ENCODE measurements at regions not wholly inside any gene's neighbourhood (a gene's known extent, or its start where the extent isn't known, plus 50 kb on each side); places are given as distances from the start of the nearest gene placed in this dataset.
"Not testable (repeated sequence)": the region's sequence is repeated elsewhere in the genome, so short reads cannot be mapped to it uniquely, and the experiment has no call there.

GRCh38 chr4:151511548-151511947, 102.6 kb downstream of the FHIP1A start:
- H3K27me3 ChIP-seq (ENCODE audit: control insufficient read depth in 2 of 2, insufficient read depth in 2 of 2, low read length in 2 of 2); H3K4me2 ChIP-seq (replicated peaks; ENCODE audit: extremely low read depth, low read length, poor library complexity, severe bottlenecking): not testable (repeated sequence)

GRCh38 chr4:151517896-151518295, 108.9 kb downstream of the FHIP1A start:
- H3K79me2 ChIP-seq (ENCODE audit: insufficient read depth, low read length), result no peaks in the 10 kb centered on the region
- TF ChIP-seq CTCF (IDR thresholded peaks at IDR 0.05), result no peak
- no peak overlapping the region for H2AFZ ChIP-seq (ENCODE audit: insufficient read depth, low read depth, low read length, poor library complexity, severe bottlenecking)
- DNase-seq, result no peak
- no peak overlapping the region for H3K4me3 Mint-ChIP-seq
- H3K27ac ChIP-seq (ENCODE audit: low read depth in 1 of 2, low read length in 2 of 2), result no peak overlapping the region
- no peak overlapping the region for H3K9ac ChIP-seq (ENCODE audit: insufficient read depth, low read length, poor library complexity, severe bottlenecking)
- no peaks in the 10 kb centered on the region for H3K4me1 Mint-ChIP-seq
- H3K4me1 ChIP-seq (ENCODE audit: control insufficient read depth in 1 of 2, insufficient read depth in 2 of 2, low read length in 2 of 2), result no peaks in the 10 kb centered on the region
- H3K27ac Mint-ChIP-seq, result no peak overlapping the region
- intact Hi-C loops (cut with micrococcal nuclease), result no loop called here
- H3K9me3 ChIP-seq (replicated peaks in 1 of 2; ENCODE audit: control insufficient read depth in 1 of 2, insufficient read depth in 1 of 2, low read length in 2 of 2), result no peaks in the 10 kb centered on the region
- H3K4me3 ChIP-seq (replicated peaks in 1 of 3; ENCODE audit: low read depth in 2 of 3, low read length in 3 of 3), result no peak overlapping the region
- peaks cover 0 to 3% (median 0%) of the 10 kb centered on the region in 7 donors for H3K9me3 Mint-ChIP-seq
- H3K27me3 ChIP-seq (ENCODE audit: control insufficient read depth in 2 of 2, insufficient read depth in 2 of 2, low read length in 2 of 2), result peaks cover 0 to 3% of the 10 kb centered on the region in 2 donors
- H3K4me2 ChIP-seq (replicated peaks; ENCODE audit: extremely low read depth, low read length, poor library complexity, severe bottlenecking), result no peak overlapping the region
- no peaks in the 10 kb centered on the region for H3K36me3 ChIP-seq (replicated peaks in 1 of 2; ENCODE audit: control insufficient read depth in 1 of 2, insufficient read depth in 2 of 2, low read length in 2 of 2)
- H3K27me3 Mint-ChIP-seq (ENCODE audit: low read depth in 3 of 3), result peaks cover 2 to 7% (median 4%) of the 10 kb centered on the region in 3 donors
- H3K36me3 Mint-ChIP-seq, result no peaks in the 10 kb centered on the region
- no peaks in the 10 kb centered on the region for H4K20me1 ChIP-seq (ENCODE audit: insufficient read depth, low read length)

More at GRCh38 chr4:151511548-151511947, 102.6 kb downstream of the FHIP1A start:
- H3K4me1 Mint-ChIP-seq; H3K36me3 Mint-ChIP-seq; H4K20me1 ChIP-seq (ENCODE audit: insufficient read depth, low read length); H3K27ac ChIP-seq (ENCODE audit: low read depth in 1 of 2, low read length in 2 of 2); H2AFZ ChIP-seq (ENCODE audit: insufficient read depth, low read depth, low read length, poor library complexity, severe bottlenecking); H3K4me3 Mint-ChIP-seq; H3K9ac ChIP-seq (ENCODE audit: insufficient read depth, low read length, poor library complexity, severe bottlenecking); H3K27me3 Mint-ChIP-seq (ENCODE audit: low read depth in 3 of 3); H3K4me3 ChIP-seq (replicated peaks in 1 of 3; ENCODE audit: low read depth in 2 of 3, low read length in 3 of 3); H3K36me3 ChIP-seq (replicated peaks in 1 of 2; ENCODE audit: control insufficient read depth in 1 of 2, insufficient read depth in 2 of 2, low read length in 2 of 2); H3K79me2 ChIP-seq (ENCODE audit: insufficient read depth, low read length); H3K9me3 ChIP-seq (replicated peaks in 1 of 2; ENCODE audit: control insufficient read depth in 1 of 2, insufficient read depth in 1 of 2, low read length in 2 of 2); H3K4me1 ChIP-seq (ENCODE audit: control insufficient read depth in 1 of 2, insufficient read depth in 2 of 2, low read length in 2 of 2); H3K27ac Mint-ChIP-seq; DNase-seq; intact Hi-C loops (cut with micrococcal nuclease): not testable (repeated sequence)
- peaks cover 2 to 13% (median 7%) of the 10 kb centered on the region in 7 donors for H3K9me3 Mint-ChIP-seq
- WGBS (ENCODE audit: insufficient coverage), result no CpG with 5 or more reads among the region's 11 CpGs

Measured in CD14-positive monocyte (primary cell).